ENCODE measurements at regions not wholly inside any gene's neighbourhood (a gene's known extent, or its start where the extent isn't known, plus 50 kb on each side); places are given as distances from the start of the nearest gene placed in this dataset.

DNA sequence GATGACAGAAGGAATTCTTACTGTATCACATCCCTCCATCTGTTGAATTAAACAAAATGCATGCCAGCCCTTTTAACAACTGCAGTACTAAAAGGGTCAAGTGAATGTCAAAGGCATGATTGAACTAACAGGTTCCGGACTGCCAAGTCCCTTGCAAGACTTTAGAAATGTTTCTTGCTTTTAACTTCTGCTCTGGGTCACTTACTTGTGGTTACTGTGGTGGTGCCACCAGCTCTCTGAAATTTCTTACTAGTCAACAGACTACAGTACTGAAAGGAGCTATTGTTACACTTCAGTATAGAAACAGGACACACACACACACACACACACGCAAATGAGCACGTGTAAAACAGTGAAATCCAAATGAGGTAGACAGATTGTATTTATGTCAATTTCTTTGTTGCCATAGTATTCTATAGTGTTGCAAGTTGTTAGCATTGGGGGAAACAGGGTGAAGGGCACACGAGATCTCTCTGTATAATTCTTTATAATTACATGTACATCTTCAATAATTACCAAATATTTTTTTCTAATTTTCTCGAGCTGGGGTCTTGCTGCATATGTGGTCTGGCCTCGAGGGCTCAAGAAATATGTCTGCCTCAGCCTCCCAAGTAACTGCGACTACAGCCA, 79.9 kb upstream of the SLC25A26 start:
- no peak for TF ChIP-seq EZH2 (IDR thresholded peaks at IDR 0.05)
- TF ChIP-seq, protein P1, sequence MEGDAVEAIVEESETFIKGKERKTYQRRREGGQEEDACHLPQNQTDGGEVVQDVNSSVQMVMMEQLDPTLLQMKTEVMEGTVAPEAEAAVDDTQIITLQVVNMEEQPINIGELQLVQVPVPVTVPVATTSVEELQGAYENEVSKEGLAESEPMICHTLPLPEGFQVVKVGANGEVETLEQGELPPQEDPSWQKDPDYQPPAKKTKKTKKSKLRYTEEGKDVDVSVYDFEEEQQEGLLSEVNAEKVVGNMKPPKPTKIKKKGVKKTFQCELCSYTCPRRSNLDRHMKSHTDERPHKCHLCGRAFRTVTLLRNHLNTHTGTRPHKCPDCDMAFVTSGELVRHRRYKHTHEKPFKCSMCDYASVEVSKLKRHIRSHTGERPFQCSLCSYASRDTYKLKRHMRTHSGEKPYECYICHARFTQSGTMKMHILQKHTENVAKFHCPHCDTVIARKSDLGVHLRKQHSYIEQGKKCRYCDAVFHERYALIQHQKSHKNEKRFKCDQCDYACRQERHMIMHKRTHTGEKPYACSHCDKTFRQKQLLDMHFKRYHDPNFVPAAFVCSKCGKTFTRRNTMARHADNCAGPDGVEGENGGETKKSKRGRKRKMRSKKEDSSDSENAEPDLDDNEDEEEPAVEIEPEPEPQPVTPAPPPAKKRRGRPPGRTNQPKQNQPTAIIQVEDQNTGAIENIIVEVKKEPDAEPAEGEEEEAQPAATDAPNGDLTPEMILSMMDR (IDR thresholded peaks at IDR 0.05), result no peak
